CD4-positive, alpha-beta T cell treated with Interleukin-15 for 1 hour (primary cell): ENCODE measurements at regions not wholly inside any gene's neighbourhood (a gene's known extent, or its start where the extent isn't known, plus 50 kb on each side); places are given as distances from the start of the nearest gene placed in this dataset.
"Not testable (repeated sequence)": the region's sequence is repeated elsewhere in the genome, so short reads cannot be mapped to it uniquely, and the experiment has no call there.

Experiments used
- DNase-seq: peaks from one replicate; pipeline ENCODE4 v3.0.0-alpha.2; 2020

DNA sequence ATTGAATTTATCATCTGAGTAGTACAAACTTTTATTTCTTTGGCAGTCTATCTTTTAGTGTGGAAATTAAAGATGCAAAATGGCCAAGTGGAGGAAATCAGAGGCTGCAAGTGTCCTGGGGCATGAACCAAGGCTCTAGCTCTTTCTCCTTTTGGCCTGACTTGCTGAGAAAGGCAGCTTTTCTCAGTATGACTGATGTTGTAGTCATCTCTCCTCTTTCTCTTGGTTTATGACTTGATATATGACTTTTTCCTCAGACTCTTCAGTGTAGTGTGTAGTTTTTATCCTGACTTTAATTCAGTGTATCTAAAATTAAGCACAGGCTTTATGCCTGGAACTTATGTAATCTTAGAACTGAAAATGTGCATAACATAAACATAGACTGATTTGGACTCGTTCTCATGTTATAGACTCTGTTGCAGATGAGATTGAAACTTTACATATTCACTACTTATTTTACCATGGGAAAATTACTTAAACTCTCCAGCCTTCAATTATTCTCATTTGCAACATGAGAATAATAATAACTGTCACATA, 65.7 kb downstream of the SLITRK5 start:
- DNase-seq: no peak

DNA sequence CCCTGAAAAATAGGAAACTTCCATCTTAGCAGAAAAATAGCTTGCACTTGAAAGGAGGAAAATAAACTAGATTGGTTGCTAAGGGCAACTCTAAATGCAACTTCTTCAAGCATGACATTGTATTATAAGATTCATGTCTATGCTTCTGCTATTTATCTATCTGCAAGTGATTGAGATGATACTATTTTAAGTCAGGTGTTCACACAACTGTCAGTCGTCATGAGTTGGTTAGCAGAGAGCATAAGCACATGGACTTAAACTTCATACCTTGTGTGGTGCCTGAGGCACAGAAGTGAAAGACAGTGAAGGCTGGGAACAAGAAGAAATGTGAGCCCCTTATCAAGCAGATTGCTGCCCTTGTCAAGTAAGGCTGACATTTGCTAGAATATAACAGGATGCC, 82.9 kb downstream of the SLITRK5 start:
- no peak for DNase-seq

DNA sequence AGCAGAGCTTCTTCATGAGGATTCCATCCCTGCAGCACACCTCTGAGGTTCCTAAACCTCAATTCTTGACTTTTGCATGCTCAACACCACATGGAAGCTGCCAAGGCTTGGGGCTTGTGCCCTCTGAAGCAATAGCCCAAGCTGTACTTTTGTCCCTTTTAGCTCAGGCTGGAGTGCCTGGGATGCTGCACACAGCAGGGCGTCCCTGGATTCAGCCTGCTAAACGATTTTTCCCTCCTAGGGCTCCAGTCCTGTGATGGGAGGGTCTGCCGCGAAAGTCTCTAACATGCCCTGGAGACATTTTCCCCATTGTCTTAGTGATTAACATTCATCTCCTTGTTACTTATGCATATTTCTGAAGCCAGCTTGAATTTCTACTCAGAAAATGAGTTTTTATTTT, 98.3 kb downstream of the SLITRK5 start:
- DNase-seq: no peak

DNA sequence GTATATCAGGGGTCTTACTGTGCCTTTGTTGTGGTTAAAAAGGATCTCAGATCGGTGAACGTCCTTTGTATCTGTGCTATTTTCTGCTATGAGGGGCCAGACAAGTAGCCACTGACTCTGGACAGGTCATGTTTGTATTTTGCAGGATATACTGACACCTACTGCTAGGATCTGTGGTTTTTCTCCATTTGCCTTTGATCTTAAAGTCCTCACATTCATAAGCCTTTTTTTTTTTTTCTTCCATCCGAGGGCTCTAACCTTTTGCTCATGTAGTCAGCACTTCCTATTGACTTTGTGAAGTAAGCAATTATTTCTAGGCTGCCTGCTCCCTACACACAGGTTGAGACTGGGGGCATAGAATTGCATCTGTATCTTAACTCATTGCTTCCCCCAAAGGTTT, 106.2 kb downstream of the SLITRK5 start:
- no peak for DNase-seq

DNA sequence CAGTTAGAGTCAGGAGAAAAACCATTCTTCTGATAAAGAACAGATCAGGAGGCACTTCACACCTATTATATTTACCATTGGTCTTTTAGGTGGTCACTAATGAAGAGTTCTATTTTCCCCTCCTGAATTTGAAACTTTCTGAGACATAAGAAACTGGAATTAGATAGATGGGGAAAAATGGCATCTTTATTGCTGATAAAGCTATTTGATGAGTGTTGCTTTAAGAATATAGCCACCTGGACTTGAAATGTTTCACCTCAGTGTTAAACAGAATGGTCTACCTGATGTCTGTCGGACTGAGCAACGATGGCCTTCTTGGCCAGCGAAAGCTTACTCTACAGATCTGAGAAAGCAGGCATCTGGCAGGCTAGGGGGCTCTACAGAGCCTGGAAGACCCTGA, 107.0 kb downstream of the SLITRK5 start:
- DNase-seq: no peak

DNA sequence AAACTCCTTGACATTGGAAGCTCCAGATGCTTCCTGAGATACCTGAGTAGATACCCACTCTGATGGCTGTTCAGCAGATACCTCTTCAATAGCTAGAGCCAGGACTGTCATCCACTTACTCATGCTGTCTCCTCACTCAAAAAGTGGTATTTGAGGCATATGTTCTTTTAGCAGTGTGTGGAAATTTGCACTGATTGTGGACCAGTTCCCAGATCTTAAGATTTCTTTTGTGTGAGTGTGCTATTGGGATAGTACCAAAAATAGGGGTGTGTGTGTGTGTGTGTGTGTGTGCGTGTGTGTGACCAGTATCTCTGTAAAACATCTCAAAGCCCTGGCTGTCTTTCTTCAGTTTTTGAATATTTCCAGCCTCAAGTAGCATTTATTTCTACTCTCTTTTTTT, 108.3 kb downstream of the SLITRK5 start:
- DNase-seq: no peak

DNA sequence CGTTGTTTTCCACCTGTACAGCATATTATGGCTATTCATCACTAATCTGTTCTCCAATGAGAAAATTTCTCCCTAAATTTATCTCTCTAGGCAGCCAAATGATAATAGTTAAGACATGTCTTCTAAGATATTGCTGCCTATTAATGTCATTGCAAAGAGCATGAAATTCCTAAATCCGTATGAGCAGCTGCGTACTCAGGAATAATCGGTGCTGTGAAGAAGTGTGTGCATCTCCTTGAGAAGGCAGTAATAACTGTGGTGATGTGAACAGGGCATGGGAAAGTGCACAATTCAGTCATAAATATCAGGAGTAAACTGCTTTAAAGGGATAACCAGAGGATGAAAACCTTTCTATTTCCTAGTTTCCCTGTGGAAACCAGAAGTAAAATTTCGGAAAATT, 112.2 kb downstream of the SLITRK5 start:
- no peak for DNase-seq

DNA sequence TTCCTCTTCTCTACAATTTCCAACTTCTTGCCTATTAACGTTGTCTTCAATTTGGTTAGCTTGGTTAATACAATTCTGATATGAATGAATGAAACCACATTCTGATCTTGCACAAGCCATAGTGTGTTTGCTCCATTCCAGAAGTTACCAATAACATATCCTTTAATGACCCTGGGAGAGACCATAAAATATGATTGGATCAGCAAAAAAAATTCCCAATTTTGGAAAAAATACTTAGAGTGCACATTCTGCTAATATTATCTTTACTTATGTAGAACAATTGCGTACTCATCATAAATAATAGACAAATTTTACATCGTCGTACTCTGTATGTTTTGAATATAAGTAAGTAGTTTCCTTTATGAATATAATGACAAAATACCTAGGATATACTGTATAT, 117.2 kb downstream of the SLITRK5 start:
- no peak for DNase-seq

DNA sequence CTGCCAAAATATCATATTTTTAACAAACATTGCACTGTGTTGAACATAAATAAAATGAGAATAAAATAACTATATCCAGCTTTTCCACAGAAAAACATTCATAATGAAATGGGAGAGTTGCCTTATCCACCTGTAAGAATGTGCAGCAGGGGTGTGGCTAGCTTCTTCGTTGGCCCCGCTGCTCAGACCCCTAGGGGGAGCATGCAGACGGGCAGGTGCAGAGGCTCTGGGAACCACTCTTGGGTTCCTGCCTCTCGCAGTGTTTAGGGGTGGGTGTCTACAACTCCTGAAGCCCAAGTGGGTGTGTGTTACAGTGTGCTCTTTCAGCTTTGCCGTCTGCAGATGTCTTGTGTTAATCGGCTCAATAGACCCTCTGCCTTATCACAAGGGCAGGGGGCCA, 121.7 kb downstream of the SLITRK5 start:
- DNase-seq: no peak

DNA sequence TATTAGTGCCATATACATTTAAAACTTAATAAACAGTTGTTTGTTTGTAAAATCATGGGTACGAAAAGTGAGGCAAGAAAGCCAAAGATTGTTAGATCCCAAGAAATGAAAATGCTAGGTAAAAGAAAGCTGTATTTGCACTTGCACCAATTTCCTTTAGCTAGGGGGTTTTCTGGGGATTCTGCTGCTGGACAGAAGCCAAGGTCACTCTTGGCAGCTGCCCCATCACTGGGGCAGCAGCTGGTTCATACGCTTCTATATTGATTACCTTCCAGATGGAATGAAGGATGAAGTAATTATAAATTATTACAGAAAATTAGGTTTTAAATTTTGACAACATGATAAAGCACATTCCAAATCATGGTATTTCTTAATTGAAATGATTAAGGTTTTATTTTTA, 127.4 kb downstream of the SLITRK5 start:
- no peak for DNase-seq

DNA sequence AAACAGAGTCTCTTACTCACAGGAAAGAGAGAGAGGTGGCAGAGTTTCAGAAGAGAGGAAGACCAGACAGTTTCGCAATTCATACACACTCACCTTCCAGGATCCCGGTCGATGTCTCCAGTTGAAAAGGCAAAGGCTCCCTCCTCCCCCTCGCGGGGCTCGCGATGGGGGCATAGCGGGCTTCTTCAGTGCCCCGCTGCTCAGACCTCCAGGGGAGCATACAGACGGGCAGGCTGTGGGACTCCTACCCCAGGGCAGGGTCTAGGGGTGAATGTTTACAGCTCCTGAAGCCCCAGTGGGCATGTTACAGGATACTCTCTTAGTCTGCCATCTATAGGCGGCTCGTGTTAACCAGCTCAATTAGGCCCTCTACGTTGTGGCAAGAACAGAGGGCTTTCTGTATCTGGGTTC, 139.2 kb downstream of the SLITRK5 start:
- DNase-seq: no peak

DNA sequence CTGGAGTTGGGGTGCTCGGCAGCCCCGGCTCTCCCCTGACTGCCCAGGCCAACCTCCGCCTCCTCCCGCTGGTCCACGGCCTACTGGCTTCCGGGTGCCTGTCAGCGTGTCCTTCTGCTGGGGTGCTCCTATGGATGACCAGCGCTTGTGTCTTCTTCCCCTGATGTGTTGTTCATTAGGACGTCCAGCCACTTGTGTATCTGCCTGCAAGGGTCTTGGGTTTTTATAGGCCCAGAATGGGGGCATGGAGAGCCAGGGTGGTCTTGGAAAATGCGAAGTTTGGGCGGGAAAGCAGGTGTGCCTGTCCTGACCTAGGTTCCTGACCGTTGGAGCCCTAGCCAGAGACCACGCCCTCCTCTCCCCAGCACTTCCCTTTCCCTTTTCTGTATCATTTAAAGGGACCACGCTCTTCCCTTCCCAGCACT, 139.8 kb downstream of the SLITRK5 start:
- no peak for DNase-seq

DNA sequence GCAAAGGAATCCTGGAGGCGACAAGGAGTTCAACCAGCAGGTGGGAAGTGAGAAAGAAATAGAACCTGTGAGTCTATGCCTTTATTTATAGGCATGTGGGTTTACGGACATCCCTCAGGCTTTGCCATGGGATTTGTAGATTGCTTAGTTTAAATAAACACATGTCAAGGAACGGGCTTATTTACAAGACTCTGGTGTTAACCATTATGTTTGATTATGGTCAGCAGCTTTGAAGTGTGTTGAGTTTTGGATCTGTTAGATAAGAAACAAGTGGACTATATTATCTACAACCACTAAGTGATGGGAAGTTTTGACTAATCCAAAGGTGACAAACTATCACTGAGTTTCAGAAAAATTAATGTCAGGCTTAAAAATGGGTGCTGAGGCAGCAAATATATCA, 143.2 kb downstream of the SLITRK5 start:
- DNase-seq: no peak

DNA sequence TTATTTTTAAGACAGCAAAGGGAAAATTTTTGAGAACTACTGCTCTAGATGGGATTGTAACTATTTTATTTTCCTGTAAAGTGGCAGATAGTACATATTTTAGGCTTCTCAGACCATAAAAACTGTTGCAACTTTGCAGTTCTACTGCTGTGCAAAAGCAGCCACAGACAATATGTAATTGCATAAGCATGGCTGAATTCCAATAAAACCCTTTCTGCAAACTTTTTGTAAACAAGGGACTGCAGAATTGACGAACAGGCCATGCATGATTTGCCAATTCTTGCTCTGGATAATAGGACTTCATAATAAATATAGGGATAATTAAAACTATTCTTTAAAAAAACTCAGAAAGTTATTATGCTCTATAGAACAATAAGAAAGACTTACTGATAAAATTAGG, 149.1 kb downstream of the SLITRK5 start:
- DNase-seq: no peak

DNA sequence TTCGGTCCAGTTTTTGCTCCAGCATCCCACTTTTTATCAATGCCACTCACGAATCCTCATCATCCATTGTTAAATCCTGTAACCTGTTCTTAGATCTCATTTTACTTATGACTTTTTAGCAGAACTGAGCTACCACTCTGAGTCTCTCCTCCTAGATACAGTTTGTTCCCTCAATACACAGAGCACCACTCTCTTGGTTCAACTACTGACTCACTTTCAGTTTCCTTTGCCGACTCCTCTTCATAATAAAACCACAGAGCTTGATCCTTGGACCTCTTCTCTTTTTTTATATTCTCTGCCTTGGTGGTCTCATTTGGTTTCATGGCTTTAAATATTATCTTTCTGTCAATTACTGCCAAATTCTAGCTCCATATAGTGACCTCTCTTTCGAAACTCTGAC, 150.3 kb downstream of the SLITRK5 start:
- DNase-seq: no peak

DNA sequence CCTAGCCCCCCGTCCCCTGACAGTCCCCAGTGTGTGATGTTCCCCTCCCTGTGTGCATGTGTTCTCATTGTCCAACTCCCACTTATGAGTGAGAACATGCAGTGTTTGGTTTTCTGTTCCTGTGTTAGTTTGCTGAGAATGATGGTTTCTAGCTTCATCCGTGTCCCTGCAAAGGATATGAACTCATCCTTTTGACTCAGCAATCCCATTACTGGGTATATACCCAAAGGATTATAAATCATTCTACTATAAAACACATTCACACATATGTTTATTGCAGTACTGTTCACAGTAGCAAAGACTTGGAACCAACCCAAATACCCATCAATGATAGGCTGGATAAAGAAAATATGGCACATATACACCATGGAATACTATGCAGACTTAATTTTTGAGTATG, 155.1 kb downstream of the SLITRK5 start:
- DNase-seq: not testable (repeated sequence)

DNA sequence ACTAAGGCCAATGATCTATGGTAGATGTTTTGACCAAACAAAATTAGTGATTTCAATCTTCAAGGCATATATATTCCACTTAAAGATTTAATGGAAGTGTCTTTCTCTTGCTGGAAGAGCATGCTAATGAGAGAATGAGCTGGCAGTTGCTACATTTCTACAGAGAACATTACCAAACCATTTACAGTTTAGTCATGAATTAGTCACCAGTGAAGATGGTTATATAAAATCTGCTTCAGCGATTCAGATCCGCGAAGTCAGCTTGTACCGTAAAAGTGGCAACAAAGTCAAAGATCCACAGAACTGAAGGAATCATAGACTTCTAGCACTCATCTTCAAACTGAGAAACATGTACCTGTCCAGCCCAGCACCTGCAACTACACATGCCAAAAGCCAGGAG, 156.3 kb downstream of the SLITRK5 start:
- no peak for DNase-seq

DNA sequence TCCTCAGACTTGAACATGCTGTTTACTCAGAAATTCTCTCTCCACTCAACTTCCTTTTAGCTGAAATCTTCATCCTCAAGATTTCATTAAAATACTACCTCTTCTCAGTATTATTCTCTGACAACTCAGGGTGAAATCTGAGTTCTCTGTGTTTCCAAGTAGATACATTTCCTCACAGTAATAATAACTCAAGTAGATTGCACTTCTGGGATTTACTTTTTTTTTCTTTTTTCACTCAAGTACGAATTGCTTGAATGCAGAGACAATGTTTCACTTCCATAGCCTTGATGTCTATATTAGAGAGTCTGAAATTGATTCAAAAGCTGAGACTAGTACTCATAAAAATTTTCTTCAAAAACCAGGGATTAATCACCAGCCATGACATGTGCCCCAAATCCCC, 166.4 kb downstream of the SLITRK5 start:
- no peak for DNase-seq

DNA sequence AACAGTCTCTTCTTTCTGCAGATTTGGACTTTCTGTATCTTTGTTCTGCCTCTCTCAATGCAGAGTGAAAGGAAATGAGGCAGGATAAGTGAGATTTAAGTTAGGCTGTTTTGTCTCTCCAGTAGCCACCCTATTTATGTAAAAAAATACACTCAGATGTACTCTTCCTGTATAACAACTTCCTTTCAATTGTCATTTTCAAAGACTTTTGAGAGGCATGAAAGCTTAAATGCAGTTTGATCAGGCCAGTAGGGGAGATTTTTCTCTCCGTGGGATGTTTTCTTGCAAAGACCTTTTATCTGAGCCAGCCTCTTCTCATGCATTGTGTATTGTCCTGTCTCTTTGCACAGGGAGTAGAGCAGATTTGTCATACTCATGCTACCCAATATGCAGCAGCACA, 166.8 kb downstream of the SLITRK5 start:
- DNase-seq: no peak

DNA sequence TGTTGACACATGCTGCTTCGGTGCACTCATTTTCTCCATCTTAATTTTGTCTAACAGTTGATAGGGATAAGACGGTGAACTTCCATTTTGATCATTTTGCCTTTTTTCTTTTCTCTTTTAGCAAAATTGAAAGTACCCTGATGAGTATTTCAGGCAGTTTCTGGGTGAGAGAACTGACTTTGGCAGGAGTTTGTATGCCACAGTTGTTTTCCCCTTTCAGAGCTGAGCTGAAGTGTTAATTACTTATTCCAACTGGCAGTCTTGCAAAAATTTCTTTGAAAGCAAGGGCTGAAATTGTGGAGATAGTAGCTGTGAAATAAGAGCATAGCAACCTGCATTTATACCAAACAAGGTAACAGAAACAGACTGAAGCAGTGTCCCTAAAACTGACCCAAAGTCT, 180.2 kb downstream of the SLITRK5 start:
- DNase-seq: no peak

DNA sequence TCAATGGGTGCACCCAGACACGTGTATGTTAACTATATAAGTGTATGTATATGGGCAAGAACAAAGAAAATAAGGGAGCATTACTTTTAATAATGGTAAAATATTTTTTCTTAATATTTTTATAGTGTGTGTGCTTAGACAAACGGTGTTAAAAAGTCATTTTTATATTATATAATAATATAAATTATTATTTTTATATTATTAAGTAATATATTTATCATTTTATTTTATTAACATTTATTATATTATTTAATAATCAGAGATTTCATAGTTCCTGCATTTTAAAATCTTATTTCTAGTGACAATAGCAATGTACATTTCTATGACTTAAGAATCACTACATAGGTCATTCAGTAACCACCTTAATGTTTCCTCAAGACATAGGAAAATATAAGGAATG, 184.4 kb downstream of the SLITRK5 start:
- DNase-seq: no peak

DNA sequence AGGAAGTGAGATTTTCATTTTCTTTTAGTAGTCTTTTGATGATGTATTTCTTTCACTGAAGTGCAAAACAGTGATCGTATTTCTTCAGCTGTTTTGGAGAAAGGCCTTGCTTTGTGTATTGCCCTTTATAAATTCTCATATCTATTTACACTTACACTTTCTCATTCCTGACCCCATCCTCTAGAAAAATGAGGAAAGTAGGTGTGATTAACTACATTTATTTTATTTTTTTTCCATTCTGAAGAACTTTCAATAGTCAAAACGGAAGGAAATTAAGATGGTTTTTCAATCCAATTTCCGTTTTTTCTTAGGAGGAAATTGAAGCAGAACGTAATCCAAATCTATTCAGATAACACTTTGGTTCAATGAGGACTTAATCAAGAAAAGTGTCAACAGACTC, 188.1 kb downstream of the SLITRK5 start:
- no peak for DNase-seq

DNA sequence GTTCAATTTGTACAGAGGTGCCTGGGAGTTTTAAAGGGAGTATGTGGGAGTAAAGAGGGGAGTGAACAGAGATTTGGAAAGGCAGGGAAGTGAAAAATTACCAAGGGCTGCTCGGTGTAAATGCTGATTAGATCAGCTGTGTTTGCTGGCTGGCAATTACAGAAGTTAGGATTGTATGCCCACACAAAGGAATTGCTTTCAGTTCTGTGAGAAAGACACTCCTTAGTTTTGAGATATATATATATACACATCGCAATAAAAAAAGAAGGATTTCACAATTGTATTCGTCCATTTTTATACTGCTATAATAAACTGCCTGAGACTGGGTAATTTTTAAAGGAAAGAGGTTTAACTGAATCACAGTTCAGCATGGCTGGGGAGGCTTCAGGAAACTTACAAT, 196.3 kb downstream of the SLITRK5 start:
- DNase-seq: no peak

DNA sequence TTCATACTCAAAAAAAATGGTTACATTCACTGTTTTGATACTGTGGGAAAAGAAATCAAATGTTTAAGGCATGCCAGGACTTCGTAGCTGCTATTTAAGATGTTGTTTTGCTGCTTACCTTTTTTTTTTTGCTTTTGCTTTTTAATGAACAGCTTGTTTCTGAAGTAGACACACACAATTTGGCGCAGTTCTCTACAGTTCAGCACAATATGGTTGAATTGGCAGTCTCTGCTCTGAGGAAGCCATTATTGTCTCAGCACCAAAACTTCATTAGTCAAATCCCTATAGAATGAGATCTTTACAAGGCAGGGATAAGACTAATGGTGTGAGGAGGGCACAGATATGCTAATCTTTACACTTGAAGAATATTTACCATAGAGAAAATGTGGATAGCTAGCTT, 197.6 kb downstream of the SLITRK5 start:
- no peak for DNase-seq

DNA sequence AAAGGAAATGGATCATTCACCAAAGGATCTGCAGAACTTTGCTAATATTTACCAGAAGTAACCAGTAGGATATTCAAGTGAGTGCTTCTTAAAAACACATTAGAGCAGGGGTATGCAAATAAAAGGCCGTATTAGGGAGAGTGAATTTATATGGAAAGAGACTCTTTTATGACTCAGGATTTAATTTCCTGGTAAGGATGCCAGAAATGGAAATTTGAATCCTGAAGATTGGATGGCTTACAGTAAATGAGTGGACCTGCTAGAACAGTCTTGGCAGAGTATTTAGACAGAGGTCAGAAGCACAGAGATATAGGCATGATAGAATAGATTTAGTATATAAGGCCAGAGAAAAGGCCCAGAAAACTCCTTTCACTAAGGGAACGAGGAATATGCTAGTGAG, 201.6 kb downstream of the SLITRK5 start:
- DNase-seq: no peak

DNA sequence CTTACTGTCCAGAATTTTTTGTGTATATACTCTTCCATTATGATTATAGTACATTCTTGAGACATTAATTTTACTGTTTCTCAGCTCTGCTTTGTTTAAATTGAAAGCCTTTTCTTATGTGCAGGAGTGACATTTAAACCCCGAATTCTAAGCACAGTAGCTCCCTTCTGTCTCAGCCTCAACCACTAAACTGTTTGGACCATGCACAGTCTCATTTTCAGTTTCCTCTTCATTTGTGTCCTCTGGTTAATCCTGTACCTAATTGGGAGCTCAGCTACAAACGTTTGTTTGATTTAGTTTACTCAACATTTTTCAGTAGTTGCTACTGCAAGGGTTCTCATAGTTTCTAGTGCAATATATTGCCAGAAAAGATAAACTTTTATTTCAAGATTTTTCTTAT, 206.3 kb downstream of the SLITRK5 start:
- no peak for DNase-seq
